CD4-positive, CD25-positive, alpha-beta regulatory T cell (primary cell): ENCODE measurements at regions not wholly inside any gene's neighbourhood (a gene's known extent, or its start where the extent isn't known, plus 50 kb on each side); places are given as distances from the start of the nearest gene placed in this dataset.
"Not testable (repeated sequence)": the region's sequence is repeated elsewhere in the genome, so short reads cannot be mapped to it uniquely, and the experiment has no call there.

ENCODE experiments used
- ATAC-seq, 2 donors: fragments of 150-1000 bp; cut with Tn5 transposase; one replicate each; pipeline ENCODE4 v1.10.0; 2021; ENCODE audit warnings: low read depth in 2 of 2, moderate number of reproducible peaks in 2 of 2, moderate library complexity in 1 of 2
- DNase-seq, 3 donors: peaks; one replicate each; pipeline versions ENCODE4 v3.0.0 to v3.0.0-alpha.2; 2012 to 2022; ENCODE audit warnings: mixed read lengths in 1 of 3
- H3K27ac ChIP-seq: one replicate; pipeline ENCODE4 v1.7.0; 2013; ENCODE audit warnings: mild to moderate bottlenecking, low read length; ENCODE audit not compliant: insufficient read depth, poor library complexity, severe bottlenecking
- H3K27me3 ChIP-seq: one replicate; pipeline ENCODE4 v1.7.0; 2013; ENCODE audit warnings: low read length; ENCODE audit not compliant: control insufficient read depth, insufficient read depth
- H3K36me3 ChIP-seq: one replicate; pipeline ENCODE4 v1.7.0; 2013; ENCODE audit warnings: mild to moderate bottlenecking, low read length, moderate library complexity; ENCODE audit not compliant: control insufficient read depth, insufficient read depth
- H3K4me1 ChIP-seq: 2 replicates; pipeline ENCODE4 v1.7.0; 2013; ENCODE audit warnings: mild to moderate bottlenecking, low read length; ENCODE audit not compliant: insufficient read depth, control insufficient read depth, poor library complexity, severe bottlenecking
- H3K4me3 ChIP-seq: one replicate; pipeline ENCODE4 v1.7.0; 2013; ENCODE audit warnings: low read depth, mild to moderate bottlenecking, low read length, moderate library complexity
- H3K9me3 ChIP-seq, 2 experiments: 1 replicate in 1 of 2; 2 replicates in 1 of 2; pipeline ENCODE4 v1.7.0; 2013; ENCODE audit warnings: low read length in 2 of 2, mild to moderate bottlenecking in 1 of 2, moderate library complexity in 1 of 2; ENCODE audit not compliant: control insufficient read depth in 2 of 2
- H3K27ac Mint-ChIP-seq, 3 donors: one replicate each; pipeline ENCODE4 v1.8.0; 2020 to 2022; ENCODE audit warnings: mild to moderate bottlenecking in 3 of 3, mixed read lengths in 3 of 3, moderate library complexity in 2 of 3
- H3K27me3 Mint-ChIP-seq: one replicate; pipeline ENCODE4 v1.8.0; 2022; ENCODE audit warnings: mild to moderate bottlenecking, mixed read lengths
- H3K36me3 Mint-ChIP-seq: one replicate; pipeline ENCODE4 v1.8.0; 2020; ENCODE audit warnings: mixed read lengths
- H3K4me1 Mint-ChIP-seq, 4 donors: one replicate each; pipeline ENCODE4 v1.8.0; 2020 to 2022; ENCODE audit warnings: mixed read lengths in 4 of 4, mild to moderate bottlenecking in 1 of 4
- H3K4me3 Mint-ChIP-seq, 4 donors: one replicate each; pipeline ENCODE4 v1.8.0; 2020 to 2022; ENCODE audit warnings: mild to moderate bottlenecking in 4 of 4, mixed read lengths in 4 of 4, moderate library complexity in 3 of 4
- H3K9me3 Mint-ChIP-seq, 7 donors: one replicate each; pipeline ENCODE4 v1.8.0; 2020 to 2022; ENCODE audit warnings: mixed read lengths in 7 of 7, mild to moderate bottlenecking in 3 of 7, moderate library complexity in 2 of 7

GRCh38 chr6:169092375-169092774 is 161.3 kb downstream of the THBS2 start:
- Mint-ChIP-seq H3K27me3 (no peaks in the 10 kb centered on the region), H3K4me1 (no peaks in the 10 kb centered on the region), H3K4me3 (no peak overlapping the region), H3K36me3 (no peaks in the 10 kb centered on the region), H3K27ac (no peak overlapping the region), H3K9me3 (peaks cover 5 to 26% (median 11%) of the 10 kb centered on the region in 7 donors)
- no peak overlapping the region for H3K4me3 ChIP-seq
- peaks cover 2 to 18% of the 10 kb centered on the region in 2 experiments for H3K9me3 ChIP-seq
- no peak for ATAC-seq
- no peak for DNase-seq
- H3K36me3 ChIP-seq = no peaks in the 10 kb centered on the region
- no peak overlapping the region for H3K27ac ChIP-seq
- no peaks in the 10 kb centered on the region for H3K27me3 ChIP-seq
- no peaks in the 10 kb centered on the region for H3K4me1 ChIP-seq

DNA sequence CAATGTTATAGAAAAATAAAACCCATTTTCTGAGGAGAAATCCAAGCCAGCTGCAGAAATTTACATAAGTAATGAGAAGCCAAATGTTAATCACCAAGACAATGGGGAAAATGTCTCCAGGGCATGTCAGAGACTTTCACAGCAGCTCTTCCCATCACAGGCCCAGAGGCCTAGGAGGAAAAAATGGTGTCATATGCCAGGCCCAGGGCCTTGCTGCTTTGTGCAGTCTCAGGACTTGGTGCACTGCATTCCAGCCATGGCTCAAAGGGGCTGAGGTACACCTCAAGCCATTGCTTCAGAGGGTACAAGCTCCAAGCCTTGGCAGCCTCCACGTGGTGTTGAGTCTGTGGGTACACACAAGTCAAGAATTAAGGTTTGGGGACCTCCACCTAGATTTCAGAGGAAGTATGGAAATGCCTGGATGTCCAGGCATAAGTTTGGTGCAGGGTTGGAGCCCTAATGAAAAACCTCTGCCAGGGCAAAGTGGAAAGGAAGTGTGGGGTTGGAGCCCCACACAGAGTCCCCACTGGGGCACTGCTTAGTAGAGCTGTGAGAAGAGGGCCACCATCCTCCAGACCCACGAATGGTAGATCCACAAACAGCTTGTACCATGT is 163.0 kb downstream of the THBS2 start:
- H3K9me3 Mint-ChIP-seq = peaks cover 5 to 26% (median 11%) of the 10 kb centered on the region in 7 donors
- DNase-seq, H3K36me3 ChIP-seq, H3K27me3 ChIP-seq, H3K27ac Mint-ChIP-seq, H3K4me3 Mint-ChIP-seq, H3K4me1 Mint-ChIP-seq, ATAC-seq, H3K36me3 Mint-ChIP-seq, H3K4me1 ChIP-seq, H3K27ac ChIP-seq, H3K27me3 Mint-ChIP-seq, H3K4me3 ChIP-seq: not testable (repeated sequence)
- H3K9me3 ChIP-seq = peaks cover 2 to 18% of the 10 kb centered on the region in 2 experiments

GRCh38 chr6:169088762-169089161 is 164.9 kb downstream of the THBS2 start:
- DNase-seq (no peak), ATAC-seq (no peak)
- peaks cover 2 to 18% of the 10 kb centered on the region in 2 experiments for H3K9me3 ChIP-seq
- H3K27me3 ChIP-seq = no peaks in the 10 kb centered on the region
- no peaks in the 10 kb centered on the region for H3K4me1 ChIP-seq
- Mint-ChIP-seq H3K27me3 (no peaks in the 10 kb centered on the region), H3K4me1 (no peaks in the 10 kb centered on the region), H3K4me3 (no peak overlapping the region), H3K36me3 (no peaks in the 10 kb centered on the region), H3K27ac (no peak overlapping the region), H3K9me3 (peaks cover 5 to 27% (median 11%) of the 10 kb centered on the region in 7 donors)
- no peak overlapping the region for H3K27ac ChIP-seq
- H3K4me3 ChIP-seq = no peak overlapping the region
- H3K36me3 ChIP-seq = no peaks in the 10 kb centered on the region

DNA sequence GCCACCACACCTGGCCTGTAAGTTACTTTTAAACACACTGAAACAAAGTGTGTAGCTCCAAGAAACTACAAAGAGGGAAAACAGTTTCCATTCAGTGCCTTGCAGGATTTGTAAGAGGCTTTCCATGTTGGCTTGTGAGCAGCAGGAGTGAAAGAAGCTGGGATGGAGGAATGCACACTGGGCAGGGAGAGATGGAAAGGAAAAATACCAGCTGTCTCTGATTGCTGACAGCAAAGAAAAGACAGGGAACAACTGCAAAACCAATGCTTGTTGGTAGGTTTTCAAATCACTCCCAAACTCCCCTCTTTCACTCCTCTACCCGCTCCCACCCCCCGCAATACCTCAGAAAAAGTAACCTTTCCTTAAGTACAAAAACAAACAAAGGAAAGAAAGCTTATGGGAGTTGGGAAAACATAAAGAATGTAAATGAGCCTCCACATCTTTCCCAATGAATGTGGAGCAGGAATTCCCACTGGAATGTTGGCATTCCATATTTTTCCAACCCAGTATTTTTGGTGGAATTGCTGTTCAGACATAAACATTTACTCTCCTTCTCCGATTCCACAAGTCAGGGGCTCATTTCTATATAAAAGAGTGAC is 166.1 kb downstream of the THBS2 start:
- no peaks in the 10 kb centered on the region for H3K27me3 Mint-ChIP-seq
- no peaks in the 10 kb centered on the region for H3K36me3 Mint-ChIP-seq
- peaks cover 2 to 16% of the 10 kb centered on the region in 2 experiments for H3K9me3 ChIP-seq
- no peak overlapping the region for H3K4me3 ChIP-seq
- H3K27ac ChIP-seq = no peak overlapping the region
- no peak for ATAC-seq
- no peak for DNase-seq
- no peak overlapping the region for H3K27ac Mint-ChIP-seq
- H3K36me3 ChIP-seq = no peaks in the 10 kb centered on the region
- H3K27me3 ChIP-seq = no peaks in the 10 kb centered on the region
- peaks cover 5 to 26% (median 11%) of the 10 kb centered on the region in 7 donors for H3K9me3 Mint-ChIP-seq
- no peak overlapping the region for H3K4me3 Mint-ChIP-seq
- H3K4me1 Mint-ChIP-seq = no peaks in the 10 kb centered on the region
- no peaks in the 10 kb centered on the region for H3K4me1 ChIP-seq

GRCh38 chr6:169086616-169087015 is 167.0 kb downstream of the THBS2 start:
- not testable (repeated sequence) for H3K4me1 Mint-ChIP-seq, H3K4me1 ChIP-seq, H3K36me3 Mint-ChIP-seq, H3K27ac Mint-ChIP-seq, H3K36me3 ChIP-seq, ATAC-seq, H3K27me3 ChIP-seq, H3K4me3 ChIP-seq, H3K27ac ChIP-seq, H3K4me3 Mint-ChIP-seq, H3K27me3 Mint-ChIP-seq, DNase-seq
- peaks cover 2 to 13% of the 10 kb centered on the region in 2 experiments for H3K9me3 ChIP-seq
- H3K9me3 Mint-ChIP-seq = peaks cover under 1 to 17% (median 8%) of the 10 kb centered on the region in 7 donors

DNA sequence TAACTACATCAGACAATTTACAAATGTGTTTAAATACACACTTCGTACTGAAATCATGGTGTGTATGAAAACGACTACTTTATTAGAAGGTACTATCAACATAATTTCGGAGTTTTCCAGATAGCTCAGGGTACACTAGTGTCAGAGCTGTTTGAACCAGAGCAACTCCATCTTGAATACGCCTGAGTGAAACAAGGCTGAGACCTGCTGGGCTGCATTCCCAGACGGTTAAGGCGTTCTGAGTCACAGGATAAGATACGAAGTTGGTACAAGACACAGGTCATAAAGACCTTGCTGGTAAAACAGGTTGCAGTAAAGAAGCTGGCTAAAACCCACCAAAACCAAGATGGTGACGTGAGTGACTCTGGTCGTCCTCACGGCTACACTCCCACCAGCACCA is 167.6 kb downstream of the THBS2 start:
- Histone ChIP-seq H3K36me3 (no peaks in the 10 kb centered on the region), H3K27ac (no peak overlapping the region), H3K4me3 (no peak overlapping the region), H3K9me3 (peaks cover 2 to 11% of the 10 kb centered on the region in 2 experiments), H3K27me3 (no peaks in the 10 kb centered on the region), H3K4me1 (no peaks in the 10 kb centered on the region)
- DNase-seq = no peak
- ATAC-seq = no peak
- H3K27me3 Mint-ChIP-seq = no peaks in the 10 kb centered on the region
- H3K27ac Mint-ChIP-seq = no peak overlapping the region
- H3K4me1 Mint-ChIP-seq = no peaks in the 10 kb centered on the region
- H3K4me3 Mint-ChIP-seq = no peak overlapping the region
- no peaks in the 10 kb centered on the region for H3K36me3 Mint-ChIP-seq
- H3K9me3 Mint-ChIP-seq = peaks cover 2 to 17% (median 8%) of the 10 kb centered on the region in 7 donors

- peaks cover under 1 to 6% of the 10 kb centered on the region in 2 experiments for H3K9me3 ChIP-seq
- Mint-ChIP-seq H3K9me3 (peaks cover 2 to 14% (median 8%) of the 10 kb centered on the region in 7 donors), H3K4me1 (no peaks in the 10 kb centered on the region), H3K36me3 (no peaks in the 10 kb centered on the region), H3K27ac (no peak overlapping the region), H3K4me3 (no peak overlapping the region), H3K27me3 (no peaks in the 10 kb centered on the region)
- H3K4me3 ChIP-seq = no peak overlapping the region
- DNase-seq (no peak), ATAC-seq (no peak)
- H3K27ac ChIP-seq = no peak overlapping the region
- H3K27me3 ChIP-seq = no peaks in the 10 kb centered on the region
- no peaks in the 10 kb centered on the region for H3K4me1 ChIP-seq
- no peaks in the 10 kb centered on the region for H3K36me3 ChIP-seq
Observed at GRCh38 chr6:169085466-169085865, 168.2 kb downstream of the THBS2 start.

- H3K4me3 ChIP-seq, H3K9me3 ChIP-seq, H3K27ac Mint-ChIP-seq, DNase-seq, H3K27ac ChIP-seq, H3K4me1 ChIP-seq, H3K27me3 Mint-ChIP-seq, ATAC-seq, H3K36me3 ChIP-seq, H3K4me3 Mint-ChIP-seq, H3K36me3 Mint-ChIP-seq, H3K27me3 ChIP-seq, H3K4me1 Mint-ChIP-seq, H3K9me3 Mint-ChIP-seq: not testable (repeated sequence)
Observed at GRCh38 chr6:169084557-169084956, 169.1 kb downstream of the THBS2 start.
